ENCODE measurements at regions not wholly inside any gene's neighbourhood (a gene's known extent, or its start where the extent isn't known, plus 50 kb on each side); places are given as distances from the start of the nearest gene placed in this dataset.

DNA sequence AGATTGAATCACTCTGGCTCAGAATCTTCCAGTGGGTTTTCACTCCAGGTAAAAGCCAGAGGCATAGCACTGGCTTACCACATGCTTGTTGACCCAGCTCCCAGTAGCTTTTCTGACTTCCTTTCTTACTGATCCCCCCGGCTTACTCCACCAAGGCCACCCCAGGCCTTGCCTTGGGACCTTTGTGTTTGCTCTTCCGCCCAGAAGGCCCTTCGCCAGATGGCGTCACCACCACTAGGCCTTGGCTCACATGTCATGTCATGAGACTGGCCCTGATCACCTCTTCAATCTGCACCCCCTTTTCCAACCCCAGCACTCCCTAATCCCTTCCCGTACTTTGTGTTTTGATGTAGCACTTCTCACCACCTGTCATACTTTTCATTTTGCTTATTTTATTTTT is 98.5 kb upstream of the UMPS start:
- TF ChIP-seq, protein P1, sequence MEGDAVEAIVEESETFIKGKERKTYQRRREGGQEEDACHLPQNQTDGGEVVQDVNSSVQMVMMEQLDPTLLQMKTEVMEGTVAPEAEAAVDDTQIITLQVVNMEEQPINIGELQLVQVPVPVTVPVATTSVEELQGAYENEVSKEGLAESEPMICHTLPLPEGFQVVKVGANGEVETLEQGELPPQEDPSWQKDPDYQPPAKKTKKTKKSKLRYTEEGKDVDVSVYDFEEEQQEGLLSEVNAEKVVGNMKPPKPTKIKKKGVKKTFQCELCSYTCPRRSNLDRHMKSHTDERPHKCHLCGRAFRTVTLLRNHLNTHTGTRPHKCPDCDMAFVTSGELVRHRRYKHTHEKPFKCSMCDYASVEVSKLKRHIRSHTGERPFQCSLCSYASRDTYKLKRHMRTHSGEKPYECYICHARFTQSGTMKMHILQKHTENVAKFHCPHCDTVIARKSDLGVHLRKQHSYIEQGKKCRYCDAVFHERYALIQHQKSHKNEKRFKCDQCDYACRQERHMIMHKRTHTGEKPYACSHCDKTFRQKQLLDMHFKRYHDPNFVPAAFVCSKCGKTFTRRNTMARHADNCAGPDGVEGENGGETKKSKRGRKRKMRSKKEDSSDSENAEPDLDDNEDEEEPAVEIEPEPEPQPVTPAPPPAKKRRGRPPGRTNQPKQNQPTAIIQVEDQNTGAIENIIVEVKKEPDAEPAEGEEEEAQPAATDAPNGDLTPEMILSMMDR (IDR thresholded peaks at IDR 0.05; ENCODE audit: low read length): no peak
- TF ChIP-seq EZH2 (IDR thresholded peaks at IDR 0.05; ENCODE audit: borderline replicate concordance, low read length): no peak
